GM23338 (cell line): ENCODE measurements at regions not wholly inside any gene's neighbourhood (a gene's known extent, or its start where the extent isn't known, plus 50 kb on each side); places are given as distances from the start of the nearest gene placed in this dataset.

Experiments
- ATAC-seq: fragments of 200-7000 bp; cut with Tn5 transposase; 3 replicates; pipeline ENCODE4 v1.9.1; 2020
- DNase-seq: peaks from one replicate; pipeline ENCODE4 v3.0.0-alpha.2; 2015; ENCODE audit warnings: low spot score
- H2AFZ ChIP-seq: fragments of 200-600 bp; sonication (generic); 2 replicates; pipeline ENCODE4 v1.8.0; 2016; ENCODE audit warnings: antibody characterized with exemption, mild to moderate bottlenecking, moderate library complexity
- H3F3A ChIP-seq: fragments of 200-600 bp; sonication (generic); replicated peaks from 2 replicates; pipeline ENCODE4 v1.8.0; 2017; ENCODE audit warnings: antibody characterized with exemption, mixed run types, low read depth
- H3K27ac ChIP-seq: fragments of 200-600 bp; sonication (generic); 2 replicates; pipeline ENCODE4 v1.6.1; 2016; ENCODE audit warnings: low read depth
- H3K27me3 ChIP-seq: fragments of 200-600 bp; sonication (generic); 2 replicates; pipeline ENCODE4 v1.8.0; 2016; ENCODE audit warnings: mild to moderate bottlenecking, mixed run types, moderate library complexity; ENCODE audit not compliant: insufficient read depth
- H3K36me3 ChIP-seq: fragments of 200-600 bp; sonication (generic); 2 replicates; pipeline ENCODE4 v1.8.0; 2016; ENCODE audit warnings: mild to moderate bottlenecking; ENCODE audit not compliant: insufficient read depth
- H3K4me1 ChIP-seq: fragments of 200-600 bp; sonication (generic); 2 replicates; pipeline ENCODE4 v1.8.0; 2016; ENCODE audit warnings: mild to moderate bottlenecking, moderate library complexity; ENCODE audit not compliant: insufficient read depth
- H3K4me2 ChIP-seq: fragments of 200-600 bp; sonication (generic); 2 replicates; pipeline ENCODE4 v1.7.1; 2017; ENCODE audit warnings: mixed run types
- H3K4me3 ChIP-seq: fragments of 200-600 bp; sonication (generic); 2 replicates; pipeline ENCODE4 v1.6.1; 2016; ENCODE audit warnings: mixed run types
- H3K79me2 ChIP-seq: fragments of 200-600 bp; sonication (generic); replicated peaks from 2 replicates; pipeline ENCODE4 v1.8.0; 2017; ENCODE audit warnings: mild to moderate bottlenecking; ENCODE audit not compliant: insufficient read depth
- H3K9me2 ChIP-seq: fragments of 200-600 bp; sonication (generic); 2 replicates; pipeline ENCODE4 v1.8.0; 2017; ENCODE audit not compliant: insufficient read depth
- H4K20me1 ChIP-seq: fragments of 200-600 bp; sonication (generic); replicated peaks from 2 replicates; pipeline ENCODE4 v1.8.0; 2017; ENCODE audit warnings: mild to moderate bottlenecking; ENCODE audit not compliant: insufficient read depth
- H3K27ac Mint-ChIP-seq: 2 replicates; pipeline ENCODE4 v1.8.0; 2020; ENCODE audit warnings: inconsistent platforms, mild to moderate bottlenecking, moderate library complexity, mixed read lengths
- H3K27me3 Mint-ChIP-seq: 3 replicates; pipeline ENCODE4 v1.8.0; 2022; ENCODE audit warnings: low read depth, mild to moderate bottlenecking, moderate library complexity, mixed read lengths, inconsistent platforms; ENCODE audit not compliant: insufficient read depth, poor library complexity
- H3K36me3 Mint-ChIP-seq: 3 replicates; pipeline ENCODE4 v1.8.0; 2021; ENCODE audit warnings: low read depth, mild to moderate bottlenecking, inconsistent platforms, moderate library complexity, mixed read lengths
- H3K4me1 Mint-ChIP-seq: 3 replicates; pipeline ENCODE4 v1.8.0; 2020; ENCODE audit warnings: mild to moderate bottlenecking, inconsistent platforms, mixed read lengths
- H3K4me3 Mint-ChIP-seq: 3 replicates; pipeline ENCODE4 v1.8.0; 2021; ENCODE audit warnings: moderate library complexity, mild to moderate bottlenecking, inconsistent platforms, mixed read lengths
- H3K9me3 Mint-ChIP-seq: 3 replicates; pipeline ENCODE4 v1.8.0; 2020; ENCODE audit warnings: moderate library complexity, mild to moderate bottlenecking, inconsistent platforms, mixed read lengths
- CREB1 ChIP-seq: fragments of 250-450 bp; sonication (Bioruptor Pico); IDR thresholded peaks from 2 replicates; pipeline ENCODE4 v1.5.0; 2020; ENCODE audit warnings: low read depth, mild to moderate bottlenecking, moderate library complexity
- EZH2 ChIP-seq: fragments of 200-600 bp; sonication (generic); IDR thresholded peaks from one replicate; pipeline ENCODE4 v1.8.0; 2017; ENCODE audit warnings: antibody characterized with exemption, mild to moderate bottlenecking, low read depth; ENCODE audit not compliant: unreplicated experiment
- EZH2phosphoT487 ChIP-seq: fragments of 200-600 bp; sonication (generic); IDR thresholded peaks from one replicate; pipeline ENCODE4 v1.8.1; 2018; ENCODE audit warnings: antibody characterized with exemption; ENCODE audit not compliant: unreplicated experiment
- JUNB ChIP-seq: IDR thresholded peaks from one replicate; pipeline ENCODE4 v1.6.1; 2016; ENCODE audit warnings: antibody characterized with exemption; ENCODE audit not compliant: unreplicated experiment
- NANOG ChIP-seq: IDR thresholded peaks from 2 replicates; pipeline ENCODE4 v1.6.1; 2016; ENCODE audit warnings: antibody characterized with exemption, borderline replicate concordance
- POLR2AphosphoS5 ChIP-seq: IDR thresholded peaks from 2 replicates; pipeline ENCODE4 v1.6.1; 2016; ENCODE audit warnings: antibody characterized with exemption, low read depth
- ZNF114 ChIP-seq: fragments of 250-450 bp; sonication (Bioruptor Pico); IDR thresholded peaks from 2 replicates; pipeline ENCODE4 v1.5.0; 2020; ENCODE audit warnings: mild to moderate bottlenecking, moderate library complexity
- ZNF331 ChIP-seq: fragments of 250-450 bp; sonication (Bioruptor Pico); IDR thresholded peaks from 2 replicates; pipeline ENCODE4 v1.5.0; 2020; ENCODE audit warnings: low read depth, mild to moderate bottlenecking, moderate library complexity
- TF ChIP-seq, protein P1 (sequence below): IDR thresholded peaks from one replicate; pipeline ENCODE4 v1.6.1; 2018; ENCODE audit warnings: antibody characterized with exemption; ENCODE audit not compliant: unreplicated experiment
- TF ChIP-seq, protein P2 (sequence below), 2 experiments: fragments of 200-600 bp in 1 of 2; sonication (generic) in 1 of 2; conservative IDR thresholded peaks; 2 replicates each; pipeline versions ENCODE4 v1.5.1 to v1.6.1; 2016 to 2017; ENCODE audit warnings: antibody characterized with exemption in 2 of 2, low read depth in 2 of 2, mild to moderate bottlenecking in 2 of 2, moderate library complexity in 1 of 2
- TF ChIP-seq, protein P3 (sequence below): IDR thresholded peaks from 2 replicates; pipeline ENCODE4 v1.6.1; 2016; ENCODE audit warnings: antibody characterized with exemption

GRCh38 chr4:146059865-146060264 lies 115.7 kb upstream of the LSM6 start (continued):
- TF ChIP-seq, protein P1, sequence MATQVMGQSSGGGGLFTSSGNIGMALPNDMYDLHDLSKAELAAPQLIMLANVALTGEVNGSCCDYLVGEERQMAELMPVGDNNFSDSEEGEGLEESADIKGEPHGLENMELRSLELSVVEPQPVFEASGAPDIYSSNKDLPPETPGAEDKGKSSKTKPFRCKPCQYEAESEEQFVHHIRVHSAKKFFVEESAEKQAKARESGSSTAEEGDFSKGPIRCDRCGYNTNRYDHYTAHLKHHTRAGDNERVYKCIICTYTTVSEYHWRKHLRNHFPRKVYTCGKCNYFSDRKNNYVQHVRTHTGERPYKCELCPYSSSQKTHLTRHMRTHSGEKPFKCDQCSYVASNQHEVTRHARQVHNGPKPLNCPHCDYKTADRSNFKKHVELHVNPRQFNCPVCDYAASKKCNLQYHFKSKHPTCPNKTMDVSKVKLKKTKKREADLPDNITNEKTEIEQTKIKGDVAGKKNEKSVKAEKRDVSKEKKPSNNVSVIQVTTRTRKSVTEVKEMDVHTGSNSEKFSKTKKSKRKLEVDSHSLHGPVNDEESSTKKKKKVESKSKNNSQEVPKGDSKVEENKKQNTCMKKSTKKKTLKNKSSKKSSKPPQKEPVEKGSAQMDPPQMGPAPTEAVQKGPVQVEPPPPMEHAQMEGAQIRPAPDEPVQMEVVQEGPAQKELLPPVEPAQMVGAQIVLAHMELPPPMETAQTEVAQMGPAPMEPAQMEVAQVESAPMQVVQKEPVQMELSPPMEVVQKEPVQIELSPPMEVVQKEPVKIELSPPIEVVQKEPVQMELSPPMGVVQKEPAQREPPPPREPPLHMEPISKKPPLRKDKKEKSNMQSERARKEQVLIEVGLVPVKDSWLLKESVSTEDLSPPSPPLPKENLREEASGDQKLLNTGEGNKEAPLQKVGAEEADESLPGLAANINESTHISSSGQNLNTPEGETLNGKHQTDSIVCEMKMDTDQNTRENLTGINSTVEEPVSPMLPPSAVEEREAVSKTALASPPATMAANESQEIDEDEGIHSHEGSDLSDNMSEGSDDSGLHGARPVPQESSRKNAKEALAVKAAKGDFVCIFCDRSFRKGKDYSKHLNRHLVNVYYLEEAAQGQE = no peak
- TF ChIP-seq, protein P2, sequence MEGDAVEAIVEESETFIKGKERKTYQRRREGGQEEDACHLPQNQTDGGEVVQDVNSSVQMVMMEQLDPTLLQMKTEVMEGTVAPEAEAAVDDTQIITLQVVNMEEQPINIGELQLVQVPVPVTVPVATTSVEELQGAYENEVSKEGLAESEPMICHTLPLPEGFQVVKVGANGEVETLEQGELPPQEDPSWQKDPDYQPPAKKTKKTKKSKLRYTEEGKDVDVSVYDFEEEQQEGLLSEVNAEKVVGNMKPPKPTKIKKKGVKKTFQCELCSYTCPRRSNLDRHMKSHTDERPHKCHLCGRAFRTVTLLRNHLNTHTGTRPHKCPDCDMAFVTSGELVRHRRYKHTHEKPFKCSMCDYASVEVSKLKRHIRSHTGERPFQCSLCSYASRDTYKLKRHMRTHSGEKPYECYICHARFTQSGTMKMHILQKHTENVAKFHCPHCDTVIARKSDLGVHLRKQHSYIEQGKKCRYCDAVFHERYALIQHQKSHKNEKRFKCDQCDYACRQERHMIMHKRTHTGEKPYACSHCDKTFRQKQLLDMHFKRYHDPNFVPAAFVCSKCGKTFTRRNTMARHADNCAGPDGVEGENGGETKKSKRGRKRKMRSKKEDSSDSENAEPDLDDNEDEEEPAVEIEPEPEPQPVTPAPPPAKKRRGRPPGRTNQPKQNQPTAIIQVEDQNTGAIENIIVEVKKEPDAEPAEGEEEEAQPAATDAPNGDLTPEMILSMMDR (conservative IDR thresholded peaks at IDR 0.05; ENCODE audit: low read depth in 2 of 2) = no peak
- TF ChIP-seq, protein P3, sequence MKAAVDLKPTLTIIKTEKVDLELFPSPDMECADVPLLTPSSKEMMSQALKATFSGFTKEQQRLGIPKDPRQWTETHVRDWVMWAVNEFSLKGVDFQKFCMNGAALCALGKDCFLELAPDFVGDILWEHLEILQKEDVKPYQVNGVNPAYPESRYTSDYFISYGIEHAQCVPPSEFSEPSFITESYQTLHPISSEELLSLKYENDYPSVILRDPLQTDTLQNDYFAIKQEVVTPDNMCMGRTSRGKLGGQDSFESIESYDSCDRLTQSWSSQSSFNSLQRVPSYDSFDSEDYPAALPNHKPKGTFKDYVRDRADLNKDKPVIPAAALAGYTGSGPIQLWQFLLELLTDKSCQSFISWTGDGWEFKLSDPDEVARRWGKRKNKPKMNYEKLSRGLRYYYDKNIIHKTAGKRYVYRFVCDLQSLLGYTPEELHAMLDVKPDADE = no peak
- TF ChIP-seq ZNF114 = no peak
- no peak for TF ChIP-seq POLR2AphosphoS5
- no peak for TF ChIP-seq CREB1 (CRISPR knock-in tag)
- TF ChIP-seq EZH2 = no peak
- no peak for TF ChIP-seq EZH2phosphoT487
- no peak for TF ChIP-seq JUNB
- TF ChIP-seq ZNF331 (CRISPR knock-in tag) = no peak

- no peak overlapping the region for H3K4me3 Mint-ChIP-seq
- Histone ChIP-seq H3K27me3 (no peaks in the 10 kb centered on the region), H3F3A (no peaks in the 10 kb centered on the region), H3K4me2 (no peak overlapping the region), H3K36me3 (no peaks in the 10 kb centered on the region; the same call in 1 of the 2 replicates), H2AFZ (no peak overlapping the region), H3K9me2 (peaks cover 23% of the 10 kb centered on the region), H3K4me1 (peaks cover 14% of the 10 kb centered on the region), H4K20me1 (no peaks in the 10 kb centered on the region), H3K79me2 (no peaks in the 10 kb centered on the region), H3K4me3 (no peak overlapping the region), H3K27ac (no peak overlapping the region)
- TF ChIP-seq NANOG (no peak), EZH2phosphoT487 (no peak)
- peaks cover 10% of the 10 kb centered on the region for H3K4me1 Mint-ChIP-seq
- H3K27ac Mint-ChIP-seq = no peak overlapping the region
- H3K27me3 Mint-ChIP-seq = peaks cover 2% of the 10 kb centered on the region
- no peaks in the 10 kb centered on the region for H3K9me3 Mint-ChIP-seq
- no peaks in the 10 kb centered on the region for H3K36me3 Mint-ChIP-seq
- no peak for ATAC-seq
- no peak for DNase-seq
These were observed 116.4 kb upstream of the LSM6 start for GRCh38 chr4:146059151-146059550.
